GM12872 (cell line): ENCODE measurements at regions not wholly inside any gene's neighbourhood (a gene's known extent, or its start where the extent isn't known, plus 50 kb on each side); places are given as distances from the start of the nearest gene placed in this dataset.

Experiments
- TF ChIP-seq, protein P1 (sequence below): IDR thresholded peaks from 3 replicates; pipeline ENCODE4 v1.5.1; 2011; ENCODE audit warnings: low read depth, mild to moderate bottlenecking, low read length, moderate library complexity; ENCODE audit not compliant: insufficient read depth

DNA sequence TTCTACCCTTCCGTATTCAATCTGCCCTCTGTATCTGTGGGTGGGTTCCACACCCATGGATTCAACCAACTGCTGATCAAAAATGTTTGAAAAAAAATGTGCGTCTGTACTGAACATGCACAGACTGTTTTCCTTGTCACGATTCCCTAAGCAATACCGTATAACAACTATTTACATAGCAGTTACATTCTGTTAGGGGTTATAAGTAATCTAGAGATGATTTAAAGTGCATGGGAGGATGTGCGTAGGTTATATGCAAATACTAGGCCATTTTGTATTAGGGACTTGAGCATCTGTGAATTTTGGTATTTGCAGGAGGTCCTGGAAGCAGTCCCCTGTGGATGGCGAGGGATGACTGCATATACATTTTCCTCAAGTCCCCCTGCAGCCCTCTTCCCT lies 486.9 kb downstream of the PREX1 start:
- TF ChIP-seq, protein P1, sequence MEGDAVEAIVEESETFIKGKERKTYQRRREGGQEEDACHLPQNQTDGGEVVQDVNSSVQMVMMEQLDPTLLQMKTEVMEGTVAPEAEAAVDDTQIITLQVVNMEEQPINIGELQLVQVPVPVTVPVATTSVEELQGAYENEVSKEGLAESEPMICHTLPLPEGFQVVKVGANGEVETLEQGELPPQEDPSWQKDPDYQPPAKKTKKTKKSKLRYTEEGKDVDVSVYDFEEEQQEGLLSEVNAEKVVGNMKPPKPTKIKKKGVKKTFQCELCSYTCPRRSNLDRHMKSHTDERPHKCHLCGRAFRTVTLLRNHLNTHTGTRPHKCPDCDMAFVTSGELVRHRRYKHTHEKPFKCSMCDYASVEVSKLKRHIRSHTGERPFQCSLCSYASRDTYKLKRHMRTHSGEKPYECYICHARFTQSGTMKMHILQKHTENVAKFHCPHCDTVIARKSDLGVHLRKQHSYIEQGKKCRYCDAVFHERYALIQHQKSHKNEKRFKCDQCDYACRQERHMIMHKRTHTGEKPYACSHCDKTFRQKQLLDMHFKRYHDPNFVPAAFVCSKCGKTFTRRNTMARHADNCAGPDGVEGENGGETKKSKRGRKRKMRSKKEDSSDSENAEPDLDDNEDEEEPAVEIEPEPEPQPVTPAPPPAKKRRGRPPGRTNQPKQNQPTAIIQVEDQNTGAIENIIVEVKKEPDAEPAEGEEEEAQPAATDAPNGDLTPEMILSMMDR = no peak

DNA sequence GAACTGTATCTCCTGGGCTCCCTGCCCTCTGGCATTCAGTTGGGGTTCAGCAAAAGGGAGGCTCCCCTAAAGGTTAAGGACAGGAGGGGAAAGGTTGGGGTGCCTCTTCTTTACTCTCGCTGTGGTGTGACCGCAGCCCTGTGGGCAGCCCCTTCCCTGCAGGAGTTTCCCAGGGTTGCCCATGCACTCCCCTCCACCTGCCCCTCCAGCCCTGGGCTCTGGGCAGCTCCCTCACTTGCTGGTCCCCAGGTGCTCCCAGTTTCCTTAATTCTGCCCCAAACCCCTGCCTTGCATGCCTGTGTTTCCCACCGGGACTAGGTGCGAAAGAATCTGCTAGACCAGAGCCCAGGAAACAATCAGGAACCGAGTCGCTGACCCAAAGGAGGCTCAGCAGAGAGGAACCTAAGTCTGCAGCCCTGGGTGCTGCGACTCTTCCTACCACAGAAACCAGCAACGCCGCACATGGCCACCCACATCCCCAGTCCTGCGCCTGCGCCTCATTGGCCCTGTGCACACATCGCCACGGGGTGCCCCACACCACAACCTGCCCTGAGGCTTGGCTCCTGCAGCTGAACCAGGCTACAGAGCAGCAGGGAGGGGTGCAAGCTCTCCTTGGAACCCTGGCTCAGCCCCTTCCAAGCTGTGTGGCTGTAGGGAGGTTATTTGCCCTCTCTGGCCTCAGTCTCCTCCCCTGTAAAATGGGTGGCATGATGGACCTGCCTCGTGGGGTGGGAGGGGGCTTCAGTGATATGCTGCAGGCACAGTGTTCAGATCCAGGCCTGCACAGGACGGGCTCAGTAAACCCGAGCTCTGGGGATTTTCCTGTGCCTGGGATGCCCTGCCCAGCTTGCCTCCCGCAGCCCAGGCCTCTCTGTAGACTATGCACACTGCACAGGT lies 487.6 kb downstream of the PREX1 start:
- TF ChIP-seq, protein P1 = no peak

GRCh38 chr20:48339190-48339985 lies 488.4 kb downstream of the PREX1 start:
- TF ChIP-seq, protein P1 = no peak

- TF ChIP-seq, protein P1 = no peak
Measured at GRCh38 chr20:48338717-48339116, 489.1 kb downstream of the PREX1 start.

GRCh38 chr20:48336597-48336996 lies 491.2 kb downstream of the PREX1 start:
- TF ChIP-seq, protein P1 = no peak

DNA sequence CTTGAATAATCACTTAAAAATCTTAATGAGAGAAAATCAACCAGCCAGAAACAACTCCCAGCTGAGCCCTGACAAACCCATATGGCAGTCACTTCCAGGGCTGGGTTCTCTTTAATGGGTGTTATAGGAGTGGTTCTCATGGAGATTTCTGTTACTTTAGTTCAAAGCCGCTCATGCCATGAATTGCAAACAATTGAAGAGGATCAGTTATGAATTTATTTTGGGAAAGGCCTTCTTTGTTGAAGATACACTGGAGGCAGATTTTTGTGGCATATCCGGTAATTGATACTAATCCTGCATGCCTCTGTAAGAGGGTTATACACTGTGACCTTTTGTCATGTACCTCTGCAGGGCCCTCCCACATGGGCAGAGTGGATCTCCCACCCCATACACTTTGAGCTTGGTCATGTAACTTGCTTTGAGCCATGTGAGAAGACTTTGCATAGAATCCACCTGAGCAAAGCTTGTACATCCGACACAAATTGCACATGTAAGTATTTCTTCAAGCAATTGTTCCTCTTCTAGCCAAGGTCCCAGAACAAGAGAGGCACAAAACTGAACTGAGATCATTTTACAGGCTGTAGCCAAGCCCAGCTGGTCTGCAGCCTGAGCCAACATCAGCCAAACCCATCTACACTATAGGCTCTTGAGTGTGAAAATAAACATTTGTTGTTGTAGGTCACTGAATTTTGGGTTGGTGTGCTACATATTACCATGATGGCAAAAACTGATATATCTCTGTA lies 492.3 kb downstream of the PREX1 start:
- TF ChIP-seq, protein P1 = no peak

GRCh38 chr20:48333707-48334106 lies 494.1 kb downstream of the PREX1 start:
- TF ChIP-seq, protein P1 = no peak
